NCI-H1417 (cell line): ENCODE measurements at regions not wholly inside any gene's neighbourhood (a gene's known extent, or its start where the extent isn't known, plus 50 kb on each side); places are given as distances from the start of the nearest gene placed in this dataset.
"Not testable (repeated sequence)": the region's sequence is repeated elsewhere in the genome, so short reads cannot be mapped to it uniquely, and the experiment has no call there.

Experiments used
- DNase-seq, 3 experiments: peaks; one replicate each; lab custom pipeline; 2025; lab: John Stamatoyannopoulos, UW

DNA sequence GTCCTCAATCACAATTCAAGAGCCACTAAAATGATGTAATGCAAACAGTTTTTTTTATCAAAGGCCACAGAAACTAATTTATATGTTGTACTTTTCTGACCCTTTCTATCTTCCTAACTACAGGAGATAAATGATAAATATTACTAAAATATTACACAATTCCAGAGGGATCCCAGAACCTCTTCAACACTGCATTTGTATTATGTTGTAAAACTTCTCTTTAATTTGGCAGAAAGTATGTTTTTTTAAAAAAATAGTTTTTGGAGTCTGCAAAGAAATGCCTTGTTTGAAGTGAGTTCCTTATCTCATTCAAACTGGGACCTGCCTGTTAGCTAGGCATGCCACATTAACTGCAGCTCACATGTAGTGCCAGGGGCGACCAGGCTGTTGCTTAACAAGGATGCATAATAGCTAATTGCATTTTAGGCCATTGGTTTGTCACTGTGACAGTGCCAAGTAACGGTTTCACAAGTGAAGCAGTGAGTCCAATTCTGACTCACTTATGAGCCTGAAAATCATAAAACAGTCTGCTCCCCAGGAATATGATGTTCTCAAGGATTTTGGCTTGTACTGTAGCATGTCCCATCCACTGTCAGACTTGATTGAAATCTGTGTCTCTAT is 266.9 kb downstream of the KTN1 start:
- peak in 1 of 3 experiments; percentile 53 for DNase-seq

DNA sequence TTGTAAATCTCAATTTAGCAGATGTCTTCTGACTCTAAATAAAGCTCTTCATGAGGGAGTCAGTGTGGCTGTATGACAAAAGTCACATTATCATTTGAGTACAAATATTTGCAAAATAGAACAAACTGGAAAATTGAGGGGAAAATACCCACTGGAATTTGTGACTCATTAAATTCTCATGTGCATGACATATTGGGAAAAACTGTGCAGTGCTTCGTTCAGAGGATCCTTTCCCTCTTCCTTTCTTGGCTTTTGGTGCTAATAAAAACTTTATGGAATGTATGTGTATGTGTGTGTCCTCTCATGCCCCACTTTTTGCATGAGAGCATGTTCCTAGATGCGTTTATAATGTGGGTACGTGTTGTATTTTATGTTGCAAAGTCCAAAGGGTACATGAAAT is 267.8 kb downstream of the KTN1 start:
- no peak for DNase-seq

DNA sequence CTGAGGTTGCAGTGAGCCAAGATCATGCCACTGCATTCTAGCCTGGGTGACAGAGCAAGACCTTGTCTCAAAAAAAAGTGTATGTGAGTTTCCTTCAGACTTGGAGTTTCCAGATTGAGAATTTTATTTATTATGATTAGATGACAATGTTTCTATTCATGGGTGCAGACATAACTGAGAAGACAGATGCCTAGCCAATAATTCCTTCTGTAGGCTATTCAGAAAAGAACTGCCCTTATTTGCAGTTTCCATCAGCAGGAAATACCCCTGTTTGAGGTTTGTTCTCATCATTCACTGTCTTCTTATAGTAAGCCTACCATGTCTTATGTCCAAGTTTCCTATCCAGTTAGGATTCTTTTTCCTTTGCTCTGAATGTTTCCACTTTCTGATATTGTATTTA is 269.0 kb downstream of the KTN1 start:
- DNase-seq: no peak

DNA sequence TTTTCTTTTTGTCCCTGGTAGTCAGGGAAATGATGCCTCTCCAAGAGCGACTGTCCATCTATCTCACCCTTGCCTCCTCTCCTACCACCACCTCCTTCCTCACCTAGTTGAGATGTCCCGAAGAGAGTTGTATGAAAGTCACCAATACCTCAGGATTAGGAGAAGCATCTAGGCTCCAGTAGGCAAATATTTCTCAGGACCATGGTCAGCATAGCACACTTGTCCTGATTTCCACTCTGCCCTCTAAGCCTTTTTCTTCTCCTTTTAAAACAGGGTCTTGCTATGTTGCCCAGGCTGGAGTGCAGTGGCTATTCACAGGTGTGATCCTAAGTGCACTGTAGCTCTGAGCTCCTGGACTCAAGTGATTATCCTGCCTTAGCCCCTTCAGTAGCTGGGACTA is 268.4 kb upstream of the PELI2 start:
- DNase-seq: no peak

DNA sequence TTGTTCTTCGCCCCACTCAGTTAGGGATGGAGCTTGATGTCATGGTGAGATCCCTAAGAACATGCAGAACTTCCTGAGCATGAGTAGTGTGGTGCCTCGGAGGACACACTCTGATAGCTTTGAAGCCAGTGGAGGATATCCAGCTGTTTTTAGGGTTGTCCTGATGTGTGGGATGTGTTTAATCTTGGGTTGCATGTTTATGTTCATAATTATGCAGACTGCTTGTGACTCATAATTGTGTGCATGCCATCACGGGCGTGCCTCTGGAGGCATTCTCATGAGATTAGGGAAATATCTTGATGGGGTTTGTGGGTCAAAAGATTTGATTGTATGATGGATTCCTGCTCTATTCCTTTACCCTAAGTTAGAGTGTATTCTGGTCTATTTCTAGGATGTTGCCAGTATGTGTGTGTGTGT is 267.4 kb upstream of the PELI2 start:
- DNase-seq: no peak

DNA sequence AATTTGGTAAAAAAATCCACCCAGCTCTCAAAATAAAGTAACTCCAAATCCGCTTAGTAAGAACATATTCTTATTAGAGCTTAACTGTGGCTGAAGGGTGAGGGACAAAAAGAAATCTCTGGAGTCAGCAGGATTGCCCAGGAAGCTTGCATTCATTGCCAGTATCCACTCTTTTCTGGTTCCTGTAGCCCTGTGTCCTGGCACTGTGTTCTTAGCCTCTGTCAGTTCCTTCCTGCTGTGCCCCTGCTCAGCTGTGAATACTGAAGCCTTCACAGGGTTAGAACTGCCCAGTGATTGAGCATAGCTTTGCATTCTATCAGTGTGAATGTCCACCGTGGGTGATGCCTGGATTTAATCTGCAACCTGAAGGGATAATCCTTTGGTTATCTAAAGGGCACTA is 266.9 kb upstream of the PELI2 start:
- DNase-seq: no peak

DNA sequence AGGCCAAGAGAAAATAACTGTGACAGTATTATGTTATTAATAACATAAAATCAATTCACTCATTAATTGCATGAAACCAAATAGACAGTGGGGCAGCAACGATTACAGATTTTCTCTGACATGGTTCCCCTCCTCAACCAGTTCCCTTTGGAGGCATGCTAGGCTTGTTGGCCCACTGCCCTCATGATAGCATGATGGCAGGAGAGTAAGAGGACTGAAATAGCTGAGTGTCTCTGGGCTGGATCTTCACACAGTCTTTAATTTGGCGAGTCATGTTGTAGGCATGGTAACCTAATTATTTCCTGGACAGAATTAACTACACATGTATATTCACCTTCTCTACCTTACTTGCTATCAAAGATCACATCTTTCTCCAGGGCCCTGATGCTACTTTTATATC is 266.2 kb upstream of the PELI2 start:
- DNase-seq: peak in 1 of 3 experiments; percentile 9

DNA sequence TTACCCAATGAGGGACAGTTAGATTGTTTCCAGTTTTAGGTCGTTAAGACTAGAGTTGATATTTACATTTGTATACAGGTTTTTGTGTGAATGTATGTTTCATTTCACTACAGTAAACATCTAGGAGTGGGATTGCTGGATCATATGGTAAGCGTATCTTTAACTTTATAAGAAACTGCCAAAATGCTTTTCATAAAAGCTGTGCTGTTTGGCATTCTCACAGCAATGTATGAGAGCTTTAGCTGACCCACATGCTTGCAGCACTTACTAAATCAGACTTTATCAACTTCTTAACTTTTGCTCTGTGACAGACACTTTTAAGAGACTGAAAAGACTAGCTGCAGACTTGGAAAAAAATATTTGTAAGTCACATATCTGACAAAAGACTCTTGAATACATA is 262.5 kb upstream of the PELI2 start:
- DNase-seq: no peak

DNA sequence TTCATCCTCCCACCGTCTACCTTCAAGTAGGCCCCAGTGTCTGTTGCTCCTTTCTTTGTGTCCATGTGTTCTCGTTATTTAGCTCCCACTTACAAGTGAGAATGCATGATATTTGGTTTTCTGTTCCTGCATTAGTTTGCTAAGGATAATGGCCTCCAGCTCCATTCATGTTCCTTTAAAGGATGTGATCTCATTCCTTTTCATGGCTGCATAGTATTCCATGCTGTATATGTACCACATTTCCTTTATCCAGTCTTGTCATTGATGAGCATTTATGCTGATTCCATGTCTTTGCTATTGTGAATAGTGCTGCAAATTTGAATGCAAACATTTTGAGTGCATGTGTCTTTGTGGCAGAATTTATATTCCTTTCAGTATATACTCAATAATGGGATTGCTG is 259.6 kb upstream of the PELI2 start:
- no peak for DNase-seq

DNA sequence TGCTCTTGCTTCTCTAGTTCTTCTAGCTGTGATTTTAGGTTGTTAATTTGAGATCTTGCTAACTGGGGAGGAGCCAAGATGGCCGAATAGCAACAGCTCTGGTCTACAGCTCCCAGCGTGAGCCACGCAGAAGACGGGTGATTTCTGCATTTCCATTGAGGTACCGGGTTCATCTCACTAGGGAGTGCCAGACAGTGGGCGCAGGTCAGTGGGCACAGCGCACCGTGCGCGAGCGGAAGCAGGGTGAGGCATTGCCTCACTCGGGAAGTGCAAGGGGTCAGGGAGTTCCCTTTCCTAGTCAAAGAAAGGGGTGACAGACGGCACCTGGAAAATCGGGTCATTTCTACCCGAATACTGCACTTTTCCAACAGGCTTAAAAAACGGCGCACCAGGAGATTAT is 256.6 kb upstream of the PELI2 start:
- not testable (repeated sequence) for DNase-seq

DNA sequence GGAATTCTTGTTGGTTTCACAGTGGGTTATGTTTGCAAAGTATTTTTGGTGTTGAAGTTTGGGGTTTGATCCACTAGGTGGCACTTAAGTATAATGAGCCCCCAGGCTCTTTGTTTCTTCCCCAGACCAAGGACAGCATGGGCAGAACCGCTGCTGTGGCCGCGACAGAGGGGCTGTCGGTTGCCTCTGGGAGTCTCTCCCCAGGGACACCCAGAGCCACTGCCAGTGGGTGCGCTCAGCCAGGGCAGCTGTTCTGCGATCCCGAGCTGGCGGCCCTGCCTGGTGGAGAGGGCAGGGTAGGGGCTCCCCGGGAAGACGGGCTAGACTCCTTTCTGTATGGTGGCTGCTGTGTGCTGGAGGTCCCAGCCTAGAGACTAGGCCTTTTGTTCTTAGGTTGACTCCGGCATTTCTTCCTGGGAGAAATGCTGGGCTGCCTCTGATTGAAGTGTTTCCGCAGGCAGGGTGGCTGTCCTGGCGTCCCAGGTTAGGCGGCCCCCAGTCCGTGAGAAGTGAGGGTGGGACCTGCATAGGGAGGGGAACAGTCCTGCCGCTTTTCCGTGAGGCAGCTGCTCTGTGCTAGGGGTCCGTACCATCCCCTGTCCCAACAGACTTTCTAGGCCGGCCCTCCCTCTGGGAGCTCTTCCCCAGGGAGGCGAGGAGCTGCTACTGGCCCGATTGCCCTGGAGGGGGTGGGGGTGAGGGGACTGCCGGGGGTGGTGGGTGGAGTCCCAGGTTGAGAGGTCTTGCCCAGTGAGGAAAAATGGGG is 253.1 kb upstream of the PELI2 start:
- no peak for DNase-seq

DNA sequence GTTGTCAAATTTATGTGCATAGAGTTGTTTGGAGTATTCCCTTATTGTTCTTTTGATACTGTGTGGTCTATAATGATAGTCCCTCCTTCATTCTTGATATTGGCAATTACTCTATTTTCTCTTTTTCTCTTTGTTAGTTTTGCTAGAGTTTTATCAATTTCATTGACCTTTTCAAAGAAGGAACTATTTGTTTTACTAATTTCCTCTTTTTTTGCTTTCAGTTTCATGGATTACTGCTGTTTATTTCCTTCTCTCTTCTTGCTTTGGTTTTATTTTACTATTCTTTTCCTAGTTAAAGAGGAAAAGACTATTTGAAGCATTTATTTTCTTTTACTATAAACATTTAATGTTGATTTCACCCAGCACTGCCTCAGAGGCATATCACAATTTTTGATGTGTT is 250.9 kb upstream of the PELI2 start:
- no peak for DNase-seq

DNA sequence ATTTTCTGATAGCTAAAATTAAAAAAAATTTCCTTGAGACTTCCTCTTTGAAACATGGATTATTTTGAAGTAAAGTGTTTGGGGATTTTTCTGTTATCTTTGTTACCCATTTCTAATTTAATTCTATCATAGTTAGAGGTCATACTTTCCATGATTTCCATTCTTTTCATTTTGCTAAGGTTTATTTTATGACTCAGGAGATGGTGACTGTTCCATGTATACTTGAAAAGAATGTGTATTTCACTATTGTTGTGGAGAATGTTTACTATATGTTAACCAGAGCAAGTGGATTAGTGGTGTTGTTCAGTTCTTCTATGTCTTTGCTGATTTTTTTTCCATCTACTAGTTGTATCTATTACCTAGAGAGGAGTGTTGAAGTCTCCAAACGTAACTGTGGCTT is 250.5 kb upstream of the PELI2 start:
- no peak for DNase-seq

DNA sequence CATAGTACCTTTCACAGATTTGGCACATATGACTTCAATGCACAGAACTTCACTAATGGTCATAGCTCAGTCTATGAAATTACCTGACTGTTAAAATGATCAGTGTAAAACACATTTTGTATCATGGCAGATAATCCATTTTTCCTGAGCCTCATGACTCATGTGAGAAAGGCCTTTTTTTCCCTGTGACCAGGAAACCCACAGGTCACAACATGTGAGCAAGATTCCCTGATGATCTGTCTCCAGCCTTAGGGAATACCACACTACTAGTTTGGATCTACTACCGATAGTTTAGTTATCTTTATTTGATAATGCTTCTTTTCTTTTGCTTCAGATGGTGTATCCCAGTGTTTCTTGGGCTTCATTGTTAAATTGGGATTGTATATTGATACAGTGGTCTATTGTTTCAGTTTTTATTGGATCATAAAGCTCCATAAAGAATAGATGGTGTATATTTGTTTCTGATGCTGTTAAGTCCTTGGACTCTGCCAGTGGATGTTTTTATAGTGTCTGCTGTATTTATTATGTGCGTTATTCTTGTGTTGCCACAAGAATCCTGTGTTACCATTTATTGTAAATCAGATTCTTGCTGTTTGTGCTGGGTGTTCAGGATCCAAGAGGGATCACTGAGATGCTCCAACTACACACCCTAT is 248.7 kb upstream of the PELI2 start:
- no peak for DNase-seq

DNA sequence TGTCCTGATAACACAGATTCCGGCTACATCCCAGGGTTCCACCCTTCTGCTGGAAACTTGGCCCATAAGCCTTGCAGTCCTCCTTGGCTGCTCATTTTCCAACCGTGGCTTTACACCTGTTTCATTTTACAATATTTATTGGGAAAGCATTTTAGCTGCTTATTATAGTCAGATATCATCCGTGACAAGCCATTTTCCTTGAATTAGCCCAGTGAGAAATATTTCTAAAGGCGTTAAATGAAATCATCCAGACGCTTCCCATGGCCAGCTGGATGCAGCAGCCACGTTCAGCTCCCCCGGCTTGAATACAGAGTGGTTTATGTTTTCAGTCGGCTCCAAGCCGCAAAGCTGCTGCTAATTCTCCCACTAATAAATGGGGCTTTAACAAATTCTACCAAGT is 245.0 kb upstream of the PELI2 start:
- no peak for DNase-seq

DNA sequence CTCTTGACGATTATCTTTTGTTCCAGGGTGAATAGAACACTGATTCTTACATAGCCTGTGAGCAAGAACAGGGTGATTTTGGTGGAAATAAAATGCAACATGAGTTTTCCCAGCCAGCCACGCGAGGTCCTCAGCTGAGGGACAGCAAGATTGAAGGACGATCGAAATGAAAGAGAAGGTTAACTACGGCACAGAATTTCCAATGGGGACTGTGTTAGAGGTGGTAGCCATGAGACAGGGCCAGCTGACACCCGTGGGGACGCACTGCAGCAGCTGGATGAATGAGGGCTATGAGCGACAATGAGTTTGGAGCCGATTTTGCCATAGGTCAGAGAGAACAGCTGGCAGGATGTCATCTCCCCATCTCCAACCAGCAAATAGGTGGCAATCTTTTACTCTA is 243.4 kb upstream of the PELI2 start:
- no peak for DNase-seq

DNA sequence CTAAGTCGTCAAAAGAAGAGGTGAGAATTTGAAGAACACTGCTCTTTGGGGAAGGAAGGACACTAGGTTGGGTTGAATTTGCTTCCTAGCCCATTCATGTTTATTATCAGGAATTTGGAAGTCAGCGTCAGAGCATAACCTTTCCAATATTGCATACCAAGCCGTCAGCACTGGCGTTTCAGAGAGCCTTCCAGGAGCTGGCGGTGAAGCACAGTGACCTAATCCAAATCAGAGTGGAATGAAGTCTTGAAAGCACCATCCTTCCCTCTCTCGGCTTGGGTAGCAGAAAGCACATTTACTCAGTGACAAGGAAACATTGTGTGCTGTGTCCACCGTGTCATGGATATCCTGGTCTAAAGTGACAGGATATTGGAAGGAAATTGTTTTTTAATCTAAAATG is 240.3 kb upstream of the PELI2 start:
- no peak for DNase-seq

DNA sequence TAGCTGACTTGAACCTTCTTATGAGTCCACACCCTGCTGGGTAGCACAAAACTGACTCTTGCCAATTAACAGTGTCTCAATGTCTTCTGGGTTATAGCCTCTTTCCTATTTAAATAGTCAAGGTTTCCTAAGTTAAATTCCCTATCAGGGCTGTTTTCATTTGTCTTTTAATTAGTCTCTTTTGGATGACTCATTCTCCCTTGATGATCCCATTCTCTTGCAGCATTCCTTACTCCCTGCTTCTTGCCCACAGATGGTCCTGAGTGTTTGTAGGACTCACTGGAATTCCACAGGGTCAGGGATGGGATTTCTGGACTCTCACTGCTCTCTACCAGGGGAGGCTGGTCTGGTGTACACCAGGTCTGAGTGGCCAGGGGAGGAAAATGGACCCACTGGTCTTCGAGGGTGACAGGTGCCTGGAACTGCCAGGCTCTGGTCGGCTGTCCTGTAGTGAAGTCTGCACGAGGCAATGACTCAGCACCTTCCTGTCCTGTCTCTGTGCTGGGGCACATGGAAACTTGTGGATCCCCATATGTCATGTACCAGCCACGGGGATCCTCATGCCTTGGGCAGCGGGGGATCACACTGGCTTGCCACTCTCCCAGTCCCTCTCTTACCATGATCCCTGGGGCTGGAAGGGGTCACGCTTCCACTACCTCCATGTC is 236.5 kb upstream of the PELI2 start:
- DNase-seq: no peak

DNA sequence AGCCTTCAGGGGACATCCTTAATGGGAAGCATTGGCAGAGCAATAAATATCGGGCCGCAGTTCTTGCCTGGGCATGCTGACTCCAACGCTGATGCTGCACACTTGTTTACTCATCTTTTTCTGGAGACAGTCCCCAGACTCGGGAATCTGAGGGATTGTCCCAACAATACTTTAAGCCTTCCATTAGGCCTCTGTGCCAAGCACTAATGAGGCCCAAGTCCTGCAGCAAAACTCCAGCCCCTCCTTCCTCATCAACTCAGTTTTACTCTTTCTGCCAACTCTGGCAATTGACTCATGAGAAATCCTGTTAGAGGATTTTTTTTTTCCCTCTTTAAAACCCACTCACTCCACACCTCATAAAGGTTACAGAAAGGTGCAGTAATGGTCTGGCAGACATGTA is 233.4 kb upstream of the PELI2 start:
- peak in 2 of 3 experiments; percentile 38 to 75 for DNase-seq

DNA sequence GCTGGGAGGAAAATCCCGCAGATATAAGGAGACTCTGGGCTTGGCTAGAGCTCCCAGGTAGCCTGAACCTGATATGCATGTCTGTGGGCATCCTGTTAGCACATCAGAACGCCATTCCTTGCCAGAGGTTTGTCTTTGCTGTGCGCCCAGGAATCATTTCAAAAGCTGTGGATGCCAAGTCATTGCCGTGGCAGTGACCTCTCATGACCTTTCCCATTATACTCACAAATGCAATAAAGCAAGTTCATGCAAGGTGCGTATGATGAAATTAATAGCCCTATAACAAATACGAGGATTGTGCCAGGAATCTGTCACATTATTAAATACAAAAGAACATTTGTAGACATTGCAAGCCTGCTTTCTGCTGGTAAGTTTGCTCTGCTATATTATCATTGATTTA is 229.1 kb upstream of the PELI2 start:
- DNase-seq: peak in 2 of 3 experiments; percentile 80 to 97

DNA sequence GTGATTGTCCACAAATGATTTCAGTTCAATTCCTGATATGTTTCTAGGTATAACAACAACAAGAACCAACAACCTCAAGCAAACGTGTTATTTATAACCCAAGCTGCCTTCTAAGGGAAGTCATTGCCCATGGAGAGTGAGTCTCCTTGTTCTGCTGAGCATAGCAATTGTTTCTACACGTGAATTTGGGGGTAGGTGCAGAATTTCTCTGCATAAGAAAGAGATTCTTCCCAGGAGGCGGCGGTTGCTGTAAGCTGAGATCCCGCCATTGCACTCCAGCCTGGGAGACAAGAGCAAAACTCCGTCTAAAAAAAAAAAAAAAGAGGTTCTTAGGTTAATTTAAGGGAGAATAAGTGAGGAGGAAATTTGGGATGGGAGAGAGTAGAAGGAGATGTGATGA is 226.5 kb upstream of the PELI2 start:
- DNase-seq: no peak

DNA sequence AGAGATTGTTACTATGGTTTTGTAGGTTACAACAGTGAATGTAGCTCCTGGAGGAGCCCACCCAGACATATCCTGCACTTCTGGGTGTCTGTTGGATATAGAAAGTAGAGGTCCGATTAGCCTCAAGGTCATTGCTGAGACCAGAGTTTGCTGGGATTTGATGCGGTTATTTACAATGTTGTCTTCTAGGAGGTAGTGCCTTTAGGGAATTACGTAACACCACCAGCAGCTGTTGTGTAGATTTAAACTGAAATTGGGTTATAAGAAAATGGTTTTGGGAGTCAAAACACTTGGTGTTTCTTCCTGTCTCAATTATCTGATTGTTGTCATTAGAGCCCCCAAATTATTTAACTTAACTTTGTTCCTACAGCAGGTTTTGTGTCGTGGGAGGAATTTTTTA is 225.3 kb upstream of the PELI2 start:
- DNase-seq: no peak

DNA sequence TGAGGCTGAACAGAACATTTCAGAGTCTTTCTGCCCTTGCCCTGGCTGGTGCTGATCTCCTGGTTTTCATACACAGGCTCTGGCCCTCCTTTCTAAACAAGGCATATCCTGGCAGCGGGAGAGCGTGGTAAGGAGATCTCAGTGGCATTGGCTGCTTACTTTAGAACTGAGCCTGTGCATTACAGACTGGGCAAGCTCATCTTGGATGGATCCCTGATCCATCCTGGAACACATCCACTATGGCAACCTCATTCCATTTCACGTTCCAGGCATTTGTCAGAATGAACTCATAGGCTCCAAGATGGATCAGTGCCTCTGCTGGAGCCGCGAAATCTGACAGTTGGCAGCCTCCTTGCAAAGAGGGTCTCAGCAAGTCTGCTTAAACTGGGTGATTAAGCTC is 224.5 kb upstream of the PELI2 start:
- no peak for DNase-seq
